GM20000 (cell line): ENCODE measurements at regions not wholly inside any gene's neighbourhood (a gene's known extent, or its start where the extent isn't known, plus 50 kb on each side); places are given as distances from the start of the nearest gene placed in this dataset.

ENCODE experiments used
- DNase-seq: peaks from one replicate; pipeline ENCODE4 v3.0.0; 2012; ENCODE audit warnings: low spot score
- TF ChIP-seq, protein P1 (sequence below): IDR thresholded peaks from 2 replicates; pipeline ENCODE4 v1.5.1; 2012; ENCODE audit warnings: mild to moderate bottlenecking, control low read depth; ENCODE audit errors: extremely low read depth, missing control alignments

DNA sequence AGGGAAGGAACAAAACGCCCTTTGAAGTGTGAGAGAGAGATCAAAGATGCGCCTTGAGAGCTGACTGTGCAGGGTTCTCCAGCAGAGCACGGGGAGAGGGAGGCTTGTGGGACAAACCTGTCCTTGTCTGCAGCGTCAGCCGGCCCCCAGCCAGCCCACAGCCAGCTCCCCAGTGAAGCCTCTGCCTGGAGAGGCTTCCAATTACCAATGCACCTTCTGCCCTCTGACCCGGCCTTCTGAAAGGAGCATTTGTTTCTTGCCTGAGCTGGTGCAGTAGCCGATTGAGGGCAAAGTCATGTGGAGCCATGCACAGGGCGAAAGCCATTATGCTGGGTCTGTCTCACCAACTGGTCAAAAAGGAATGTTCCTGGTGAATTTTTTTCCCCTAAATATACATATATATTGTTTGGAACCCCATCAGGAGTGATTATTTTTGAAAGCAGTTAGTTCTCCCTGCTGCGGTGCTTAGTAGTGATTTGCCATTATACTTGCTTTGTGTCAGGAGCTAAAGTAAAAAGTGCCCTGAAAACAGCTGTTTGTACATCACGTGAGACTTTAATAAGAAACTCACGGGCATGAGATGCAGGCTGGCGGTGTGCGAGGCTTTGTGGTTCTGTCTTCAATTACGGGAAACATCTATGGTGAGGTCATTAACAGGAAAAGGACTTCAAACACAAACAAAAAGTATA is 268.6 kb downstream of the KLF6 start:
- DNase-seq = no peak
- TF ChIP-seq, protein P1, sequence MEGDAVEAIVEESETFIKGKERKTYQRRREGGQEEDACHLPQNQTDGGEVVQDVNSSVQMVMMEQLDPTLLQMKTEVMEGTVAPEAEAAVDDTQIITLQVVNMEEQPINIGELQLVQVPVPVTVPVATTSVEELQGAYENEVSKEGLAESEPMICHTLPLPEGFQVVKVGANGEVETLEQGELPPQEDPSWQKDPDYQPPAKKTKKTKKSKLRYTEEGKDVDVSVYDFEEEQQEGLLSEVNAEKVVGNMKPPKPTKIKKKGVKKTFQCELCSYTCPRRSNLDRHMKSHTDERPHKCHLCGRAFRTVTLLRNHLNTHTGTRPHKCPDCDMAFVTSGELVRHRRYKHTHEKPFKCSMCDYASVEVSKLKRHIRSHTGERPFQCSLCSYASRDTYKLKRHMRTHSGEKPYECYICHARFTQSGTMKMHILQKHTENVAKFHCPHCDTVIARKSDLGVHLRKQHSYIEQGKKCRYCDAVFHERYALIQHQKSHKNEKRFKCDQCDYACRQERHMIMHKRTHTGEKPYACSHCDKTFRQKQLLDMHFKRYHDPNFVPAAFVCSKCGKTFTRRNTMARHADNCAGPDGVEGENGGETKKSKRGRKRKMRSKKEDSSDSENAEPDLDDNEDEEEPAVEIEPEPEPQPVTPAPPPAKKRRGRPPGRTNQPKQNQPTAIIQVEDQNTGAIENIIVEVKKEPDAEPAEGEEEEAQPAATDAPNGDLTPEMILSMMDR = no peak

DNA sequence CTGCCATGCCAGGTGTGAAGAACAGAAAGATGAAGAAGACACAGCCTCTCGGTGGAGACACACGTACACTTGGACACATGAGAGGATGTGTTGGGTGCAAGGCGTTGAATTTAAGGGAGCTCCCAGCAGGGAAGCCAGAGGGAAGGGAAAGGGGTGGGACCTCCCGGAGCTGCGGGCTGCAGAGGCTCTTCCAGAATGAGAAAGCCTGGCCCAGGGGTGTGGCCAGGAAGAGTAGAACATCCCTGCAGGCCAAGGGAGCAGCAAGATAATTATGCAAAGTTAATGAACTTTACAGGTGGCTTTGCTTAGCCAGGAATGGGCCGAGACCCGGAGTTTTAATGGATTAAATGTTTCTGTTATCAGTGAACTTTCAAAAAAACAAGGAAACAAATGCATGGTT is 270.3 kb downstream of the KLF6 start:
- TF ChIP-seq, protein P1 = no peak
- no peak for DNase-seq

DNA sequence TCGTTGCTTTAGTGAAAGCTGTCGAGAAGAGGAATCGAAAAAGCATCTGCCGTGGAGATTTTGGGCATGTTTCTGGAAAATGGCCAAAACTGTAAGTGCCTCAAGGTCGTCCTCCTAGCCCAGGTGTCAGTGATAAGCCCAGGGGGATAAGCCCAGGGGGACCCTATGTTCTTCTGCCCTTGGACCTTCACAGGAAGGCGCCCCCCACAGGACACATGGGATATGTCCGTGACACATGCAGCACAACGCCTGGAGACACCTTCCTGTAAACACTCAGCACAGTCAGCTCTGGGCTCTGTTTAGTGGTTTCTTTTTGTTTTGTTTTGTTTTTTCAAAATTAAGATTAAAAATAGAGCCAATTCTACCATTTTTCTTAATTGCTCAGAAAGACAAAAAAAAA is 272.7 kb downstream of the KLF6 start:
- TF ChIP-seq, protein P1 = no peak

DNA sequence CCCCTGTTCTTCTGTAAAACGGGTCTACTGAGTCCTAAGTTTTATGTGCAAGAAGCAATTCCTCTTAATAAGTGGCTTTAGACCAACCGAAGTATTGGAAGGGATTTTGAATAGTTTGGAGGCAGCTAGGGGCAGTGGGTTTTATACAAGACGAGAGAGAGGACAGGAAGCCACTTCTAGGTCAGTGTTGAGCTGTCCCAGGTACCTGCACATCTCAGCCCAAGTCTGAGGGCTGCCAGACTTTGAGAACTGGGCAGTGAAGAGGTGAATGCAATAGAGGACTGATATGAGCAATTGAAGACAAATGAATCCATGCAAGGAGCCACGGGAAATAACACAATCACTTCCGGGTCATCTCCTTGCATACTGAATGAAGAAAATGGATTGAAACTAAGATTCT is 273.5 kb downstream of the KLF6 start:
- no peak for DNase-seq
- TF ChIP-seq, protein P1 = no peak

More for the DNA sequence above, 272.7 kb downstream of the KLF6 start:
- no peak for DNase-seq

DNA sequence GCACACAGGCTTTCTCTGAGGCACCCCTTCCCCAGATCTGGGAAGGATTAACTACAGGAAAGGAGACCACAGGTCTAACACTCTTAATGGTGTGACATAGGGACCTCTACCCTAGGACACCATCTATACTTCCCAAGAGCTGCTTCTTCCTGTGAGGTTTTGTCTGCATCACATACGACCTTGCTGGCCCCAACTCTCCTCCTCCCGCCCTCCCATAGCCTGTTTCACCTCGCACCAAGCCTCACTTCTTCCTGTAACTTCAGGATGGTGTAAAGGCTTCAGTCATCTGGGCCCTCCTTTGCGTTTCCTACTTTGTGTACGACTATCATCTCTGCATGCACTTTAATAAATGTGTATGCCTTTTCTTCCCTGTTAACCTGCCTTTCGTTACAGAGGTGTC is 274.3 kb downstream of the KLF6 start:
- DNase-seq = no peak
- TF ChIP-seq, protein P1 = no peak

DNA sequence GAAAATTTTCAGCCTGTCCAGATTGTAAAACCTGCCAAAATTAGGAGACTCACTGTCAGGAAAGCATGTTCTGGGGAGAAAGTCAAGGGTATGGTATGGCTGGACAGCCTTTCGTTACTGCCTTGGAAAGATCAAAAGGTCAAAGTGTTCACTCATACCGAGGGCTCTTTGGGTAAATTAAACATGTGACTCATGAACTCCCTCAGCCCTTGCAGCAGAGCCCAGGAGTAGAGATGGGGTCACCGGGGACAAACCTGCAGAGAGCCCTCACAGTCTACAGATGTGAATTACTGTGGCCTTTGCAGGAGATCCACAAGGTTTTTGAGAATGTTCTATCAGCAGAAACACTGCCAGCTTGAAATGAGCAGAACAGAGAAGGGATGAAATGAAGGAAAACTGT is 275.7 kb downstream of the KLF6 start:
- TF ChIP-seq, protein P1 = no peak
- DNase-seq = no peak

DNA sequence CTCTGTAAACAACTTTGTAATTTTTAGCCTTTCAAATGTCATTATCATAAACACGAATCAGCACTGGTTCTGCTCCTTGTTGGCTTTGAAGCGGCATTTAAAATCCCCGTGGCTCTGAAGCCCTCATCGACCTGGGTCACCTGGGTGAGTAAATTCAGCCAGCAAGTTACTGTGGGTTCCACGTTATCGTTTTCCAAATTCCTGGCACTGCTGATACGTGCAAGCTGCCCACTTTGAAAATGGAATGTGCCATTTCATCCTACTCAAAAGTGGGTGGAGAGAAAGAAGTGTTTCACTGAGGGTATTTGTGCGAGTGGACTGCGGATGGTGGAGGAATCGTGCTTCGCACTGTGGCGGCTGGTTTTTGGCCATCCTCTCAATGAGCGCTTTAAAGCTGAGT is 281.7 kb downstream of the KLF6 start:
- DNase-seq = no peak
- TF ChIP-seq, protein P1 = no peak
